ENCODE measurements at regions not wholly inside any gene's neighbourhood (a gene's known extent, or its start where the extent isn't known, plus 50 kb on each side); places are given as distances from the start of the nearest gene placed in this dataset.
A peak's percentile ranks its signal among the peaks of the same experiment; 100 is the strongest.

DNA sequence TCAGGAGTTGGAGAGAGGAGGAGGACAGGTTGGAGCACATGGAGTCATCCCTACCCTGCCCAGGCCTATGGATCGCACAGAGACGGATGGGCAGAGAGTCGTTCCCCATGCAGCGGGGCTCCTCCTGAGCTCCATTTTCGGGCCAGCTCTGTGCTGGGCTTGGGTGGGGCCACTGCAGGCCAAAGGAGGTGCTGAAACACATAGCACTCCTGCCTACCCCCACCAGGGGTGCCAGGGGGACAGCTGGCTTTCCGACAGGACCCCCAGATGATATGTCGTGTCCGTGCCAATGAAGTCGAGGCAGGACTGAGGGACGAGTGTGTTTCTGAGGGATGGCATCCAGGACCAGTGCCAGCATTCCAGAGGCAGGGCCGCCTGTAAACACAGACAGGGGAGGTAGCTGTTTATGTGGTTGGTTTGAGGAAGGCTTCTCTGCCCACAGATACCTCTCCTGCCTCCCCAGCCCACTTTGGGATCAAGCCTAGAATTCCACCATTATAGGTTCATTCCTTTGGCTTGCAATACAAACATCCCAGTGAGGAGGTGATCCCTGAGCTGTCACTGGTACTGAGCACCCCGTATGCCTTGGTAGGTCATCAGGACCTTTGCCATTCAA, 116.6 kb downstream of the GLI2 start:
- H3K4me1 ChIP-seq (replicated peaks in 1 of 2), result peaks cover 22 to 26% of the 10 kb centered on the region in 2 donors
- H3K4me3 ChIP-seq, result no peak overlapping the region
- ATAC-seq (replicated peaks in 6 of 8), result no peak
- in situ Hi-C loops (cut with MboI; ENCODE audit: low pct_unique_long_range_greater_than_20kb in 2 of 9, low sequenced_read_pairs in 9 of 9, unreplicated experiment in 9 of 9), result no loop called here
- WGBS, 10 experiments, result 90 to 100% (median 94%) methylated on average over 1 to 7 of the region's 12 CpGs; no CpG with 5 or more reads in 6 of the 10 experiments
- H3K27ac ChIP-seq, result no peak overlapping the region

DNA sequence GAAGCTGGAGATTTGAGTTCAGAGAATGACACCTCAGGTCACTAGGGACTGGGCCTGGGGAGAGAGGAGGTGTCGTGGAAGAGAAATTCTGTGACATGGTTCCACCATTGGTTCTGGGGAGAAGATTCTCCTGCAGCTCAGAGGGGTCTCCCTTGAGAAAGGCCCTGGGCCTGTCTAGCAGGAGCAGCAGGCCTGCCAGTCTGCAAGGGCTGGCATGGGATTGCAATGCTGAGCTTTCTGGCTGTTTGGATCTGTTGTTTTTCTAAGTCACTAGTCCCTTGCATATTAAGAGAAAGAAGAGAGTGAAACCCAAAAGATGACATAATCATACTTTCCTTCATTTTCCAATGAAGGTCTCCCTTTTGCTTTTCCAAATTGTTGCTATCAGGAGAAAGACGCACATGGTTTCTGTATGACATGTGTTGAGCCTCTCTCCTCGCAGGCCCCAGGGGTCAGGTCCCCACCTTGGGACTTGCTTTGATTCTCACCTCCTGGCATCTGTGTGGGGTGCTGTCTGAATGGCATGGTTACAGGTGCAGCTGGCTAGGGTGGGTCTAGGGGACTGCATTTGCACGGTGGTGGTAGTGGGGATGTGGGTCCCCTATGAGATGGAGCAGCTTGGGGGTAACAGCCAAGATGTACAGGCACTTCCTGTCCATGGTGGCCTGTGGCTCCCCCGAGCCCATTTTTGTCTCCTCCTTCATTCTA, 117.8 kb downstream of the GLI2 start:
- ATAC-seq (replicated peaks in 6 of 8), result no peak
- in situ Hi-C loops (cut with MboI; ENCODE audit: low pct_unique_long_range_greater_than_20kb in 2 of 9, low sequenced_read_pairs in 9 of 9, unreplicated experiment in 9 of 9), result no loop called here
- WGBS, 10 experiments, result 64 to 100% (median 100%) methylated on average over 1 to 4 of the region's 5 CpGs; no CpG with 5 or more reads in 3 of the 10 experiments

DNA sequence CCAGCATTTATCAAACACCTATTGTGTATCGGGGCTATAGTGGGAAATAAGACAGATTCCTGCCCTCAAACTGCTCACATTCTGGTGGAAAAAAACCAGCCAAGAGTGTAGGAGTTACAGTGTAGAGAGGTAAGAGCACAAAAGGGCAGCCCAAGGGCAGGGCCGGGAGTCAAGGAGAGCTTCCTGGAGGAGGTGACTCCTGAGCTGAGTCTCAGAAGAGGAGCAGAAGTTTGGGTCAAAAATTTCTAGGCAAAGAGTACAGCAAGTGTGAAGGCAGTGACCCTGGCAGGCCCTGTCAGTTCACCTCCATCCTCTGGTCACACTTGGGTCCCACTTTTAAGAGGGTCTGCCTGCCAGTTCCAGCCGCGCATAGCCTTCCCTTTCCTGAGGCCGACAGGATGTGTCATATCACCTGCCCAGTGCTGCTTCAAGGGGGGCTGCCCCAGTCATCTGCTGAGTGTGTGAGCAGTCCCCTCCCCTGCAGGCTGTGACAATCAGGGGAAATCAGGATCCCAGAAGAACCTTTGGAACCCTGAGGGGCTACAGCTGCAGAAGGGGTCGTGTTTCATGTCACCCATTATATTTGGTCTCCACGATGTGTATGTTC, 118.4 kb downstream of the GLI2 start:
- H3K4me3 ChIP-seq, result no peak overlapping the region
- ATAC-seq (replicated peaks in 6 of 8), result no peak
- WGBS, 10 experiments, result 20 to 100% (median 65%) methylated on average over 1 to 4 of the region's 7 CpGs; no CpG with 5 or more reads in 4 of the 10 experiments
- peaks cover 23 to 25% of the 10 kb centered on the region in 2 donors for H3K4me1 ChIP-seq (replicated peaks in 1 of 2)
- no peak overlapping the region for H3K27ac ChIP-seq
- in situ Hi-C loops (cut with MboI; ENCODE audit: low pct_unique_long_range_greater_than_20kb in 2 of 9, low sequenced_read_pairs in 9 of 9, unreplicated experiment in 9 of 9), result no loop called here

More for the DNA sequence above, 117.8 kb downstream of the GLI2 start:
- H3K4me3 ChIP-seq, result no peak overlapping the region
- H3K27ac ChIP-seq, result no peak overlapping the region
- H3K4me1 ChIP-seq (replicated peaks in 1 of 2), result peaks cover 16 to 18% of the 10 kb centered on the region in 2 donors

DNA sequence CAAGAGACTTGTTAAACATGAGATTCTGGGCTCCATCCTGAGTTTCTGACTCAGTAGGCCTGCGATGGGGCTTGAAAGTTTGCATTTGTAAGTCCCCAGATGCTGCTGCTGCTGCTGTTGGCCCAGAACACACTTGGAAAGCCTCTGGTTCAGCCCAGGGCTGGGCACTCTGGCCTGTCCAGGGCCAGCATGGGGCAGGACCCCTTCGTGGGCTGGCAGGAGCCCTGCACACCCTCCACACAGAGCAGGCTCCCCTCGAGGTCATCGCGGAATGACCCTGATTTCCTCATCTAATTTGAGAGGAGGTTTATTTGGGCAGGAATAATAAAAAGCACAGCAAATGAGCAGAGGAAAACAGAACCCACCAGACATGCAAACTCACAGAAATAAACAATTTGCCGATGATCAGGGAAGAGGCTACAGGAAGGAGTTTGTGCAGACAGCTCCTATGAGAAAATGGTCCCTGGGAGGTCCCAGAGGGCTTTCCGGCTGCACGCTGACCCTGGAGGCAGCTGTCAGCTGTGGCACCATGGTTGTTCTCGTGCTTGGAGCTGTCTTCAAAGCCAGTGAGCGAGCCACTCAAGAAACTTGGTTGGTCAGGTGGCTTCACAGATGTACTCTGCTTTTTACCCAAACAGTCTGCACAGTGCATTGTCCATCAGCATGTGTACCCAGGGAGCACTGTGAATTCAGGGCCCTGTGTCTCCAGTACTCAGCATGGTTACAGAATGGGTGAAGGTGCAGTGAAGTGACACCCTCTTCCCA, 119.3 kb downstream of the GLI2 start:
- no peak for ATAC-seq (replicated peaks in 6 of 8)
- in situ Hi-C loops (cut with MboI; ENCODE audit: low pct_unique_long_range_greater_than_20kb in 2 of 9, low sequenced_read_pairs in 9 of 9, unreplicated experiment in 9 of 9), result no loop called here

DNA sequence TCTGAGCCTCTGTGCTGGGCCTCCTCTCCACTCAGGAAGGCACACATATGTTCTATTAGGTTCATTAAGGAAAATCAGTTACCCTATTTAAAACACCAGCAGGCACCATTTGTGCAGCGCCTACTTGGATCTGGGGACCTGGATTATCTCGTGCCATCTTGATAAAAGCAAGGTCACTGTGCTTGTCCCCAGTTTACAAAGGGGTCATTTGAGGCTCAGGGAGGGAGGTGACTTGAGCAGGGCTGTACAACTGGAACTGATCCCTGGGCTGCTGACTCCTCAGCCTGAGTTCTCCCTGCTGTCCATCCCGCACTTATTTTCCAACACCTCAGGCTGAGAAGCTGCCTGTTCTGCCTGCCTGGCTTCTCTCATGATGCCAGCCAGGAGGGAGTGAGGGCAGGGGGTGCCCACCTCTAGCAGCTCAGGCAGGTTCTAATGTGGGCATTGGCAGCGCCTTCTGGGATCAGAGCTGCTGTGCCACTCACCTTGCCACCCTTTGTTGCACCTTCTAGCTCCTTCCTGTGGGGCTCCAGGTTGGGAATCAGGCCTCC, 120.3 kb downstream of the GLI2 start:
- Histone ChIP-seq H3K4me3 (no peak overlapping the region), H3K4me1 (replicated peaks in 1 of 2) (peaks cover 33 to 41% of the 10 kb centered on the region in 2 donors), H3K27ac (no peak overlapping the region)
- WGBS, 10 experiments, result 90 to 100% (median 100%) methylated on average over 1 to 3 of the region's 4 CpGs; no CpG with 5 or more reads in 6 of the 10 experiments
- in situ Hi-C loops (cut with MboI; ENCODE audit: low pct_unique_long_range_greater_than_20kb in 2 of 9, low sequenced_read_pairs in 9 of 9, unreplicated experiment in 9 of 9), result no loop called here
- ATAC-seq (replicated peaks in 6 of 8), result no peak

More for the DNA sequence above, 119.3 kb downstream of the GLI2 start:
- peak overlapping the region in 1 of 2 donors; percentile 23 for H3K27ac ChIP-seq
- H3K4me1 ChIP-seq (replicated peaks in 1 of 2), result peaks cover 31% of the 10 kb centered on the region in 2 donors
- H3K4me3 ChIP-seq, result no peak overlapping the region
- 20 to 100% (median 73%) methylated on average over 1 to 6 of the region's 10 CpGs; no CpG with 5 or more reads in 3 of the 10 experiments for WGBS, 10 experiments

DNA sequence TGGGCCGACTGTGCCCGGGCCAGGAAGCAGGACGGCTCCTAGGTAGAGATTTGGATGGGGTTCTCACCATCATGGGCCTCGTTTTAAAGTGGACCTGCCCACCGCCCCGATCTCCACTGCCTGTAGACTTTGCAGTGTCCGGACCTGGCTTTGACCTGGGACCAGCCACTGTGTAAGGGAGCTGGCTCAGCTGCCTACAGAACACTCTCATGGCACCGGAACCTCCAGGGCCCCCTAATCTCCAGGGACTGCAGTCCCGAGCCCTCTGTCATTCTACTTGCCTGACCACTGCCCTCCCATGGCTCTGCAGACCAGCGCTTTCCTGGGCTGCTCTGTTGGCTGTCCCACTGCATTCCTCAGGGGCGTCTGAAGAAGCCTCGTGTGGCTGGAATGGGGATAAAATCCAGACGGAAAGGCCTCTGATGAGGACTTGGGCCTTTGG, 120.8 kb downstream of the GLI2 start:
- 70 to 92% (median 82%) methylated on average over 3 to 8 of the region's 13 CpGs; no CpG with 5 or more reads in 5 of the 10 experiments for whole genome bisulfite sequencing, 10 experiments
- Histone ChIP-seq H3K27ac (no peak overlapping the region), H3K4me3 (no peak overlapping the region), H3K4me1 (replicated peaks in 1 of 2) (peaks cover 38 to 46% of the 10 kb centered on the region in 2 donors)
- peak in 4 of 8 experiments; percentile 31 to 85 (median 50) for ATAC-seq (replicated peaks in 6 of 8)
- in situ Hi-C loops (cut with MboI; ENCODE audit: low pct_unique_long_range_greater_than_20kb in 2 of 9, low sequenced_read_pairs in 9 of 9, unreplicated experiment in 9 of 9), result no loop called here

DNA sequence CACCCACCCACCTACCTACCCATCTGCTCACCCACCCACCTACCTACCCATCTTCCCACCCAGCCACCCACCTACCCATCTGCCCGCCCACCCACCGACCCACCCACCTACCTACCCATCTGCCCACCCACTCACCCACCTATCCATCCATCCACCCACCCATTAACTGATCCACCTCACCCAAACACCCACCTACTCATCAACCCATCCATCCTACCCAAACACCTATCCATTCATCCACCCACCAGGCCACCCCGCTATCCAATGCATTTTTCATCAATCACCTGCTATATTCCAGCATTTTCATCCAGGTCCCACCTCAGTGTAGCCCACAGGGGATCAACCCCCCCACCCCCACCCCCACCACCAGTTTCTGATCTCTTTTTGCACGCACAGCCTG, 121.8 kb downstream of the GLI2 start:
- Histone ChIP-seq H3K4me1 (replicated peaks in 1 of 2) (peaks cover 48 to 56% of the 10 kb centered on the region in 2 donors), H3K27ac (no peak overlapping the region), H3K4me3 (no peak overlapping the region)
- no peak for ATAC-seq (replicated peaks in 6 of 8)
- WGBS, 10 experiments, result no CpG with 5 or more reads among the region's 4 CpGs
- in situ Hi-C loops (cut with MboI; ENCODE audit: low pct_unique_long_range_greater_than_20kb in 2 of 9, low sequenced_read_pairs in 9 of 9, unreplicated experiment in 9 of 9), result no loop called here

DNA sequence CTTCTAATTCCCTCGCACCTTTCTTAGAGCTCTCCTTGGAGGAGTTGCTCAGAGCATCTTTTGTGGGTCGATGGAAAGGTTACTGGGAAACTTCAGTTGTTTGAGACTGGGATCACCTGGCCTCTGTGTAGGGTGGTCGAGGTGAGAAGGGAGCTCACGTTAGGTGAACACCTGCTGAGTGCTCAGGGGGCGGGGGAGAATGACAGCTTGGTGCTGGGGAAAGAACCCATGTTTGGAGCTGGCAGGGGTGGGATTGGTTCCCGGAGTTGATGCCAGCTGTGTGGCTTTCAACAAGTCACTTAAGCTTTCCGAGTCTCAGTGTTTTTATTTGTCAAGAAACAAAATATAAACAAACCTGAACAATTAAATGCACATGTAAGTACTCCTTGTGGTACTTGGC, 122.3 kb downstream of the GLI2 start:
- peaks cover 53 to 61% of the 10 kb centered on the region in 2 donors for H3K4me1 ChIP-seq (replicated peaks in 1 of 2)
- no peak for ATAC-seq (replicated peaks in 6 of 8)
- WGBS, 10 experiments, result 20 to 100% (median 90%) methylated on average over 1 to 5 of the region's 7 CpGs; no CpG with 5 or more reads in 5 of the 10 experiments
- H3K27ac ChIP-seq, result no peak overlapping the region
- H3K4me3 ChIP-seq, result no peak overlapping the region
- in situ Hi-C loops (cut with MboI; ENCODE audit: low pct_unique_long_range_greater_than_20kb in 2 of 9, low sequenced_read_pairs in 9 of 9, unreplicated experiment in 9 of 9), result no loop called here

DNA sequence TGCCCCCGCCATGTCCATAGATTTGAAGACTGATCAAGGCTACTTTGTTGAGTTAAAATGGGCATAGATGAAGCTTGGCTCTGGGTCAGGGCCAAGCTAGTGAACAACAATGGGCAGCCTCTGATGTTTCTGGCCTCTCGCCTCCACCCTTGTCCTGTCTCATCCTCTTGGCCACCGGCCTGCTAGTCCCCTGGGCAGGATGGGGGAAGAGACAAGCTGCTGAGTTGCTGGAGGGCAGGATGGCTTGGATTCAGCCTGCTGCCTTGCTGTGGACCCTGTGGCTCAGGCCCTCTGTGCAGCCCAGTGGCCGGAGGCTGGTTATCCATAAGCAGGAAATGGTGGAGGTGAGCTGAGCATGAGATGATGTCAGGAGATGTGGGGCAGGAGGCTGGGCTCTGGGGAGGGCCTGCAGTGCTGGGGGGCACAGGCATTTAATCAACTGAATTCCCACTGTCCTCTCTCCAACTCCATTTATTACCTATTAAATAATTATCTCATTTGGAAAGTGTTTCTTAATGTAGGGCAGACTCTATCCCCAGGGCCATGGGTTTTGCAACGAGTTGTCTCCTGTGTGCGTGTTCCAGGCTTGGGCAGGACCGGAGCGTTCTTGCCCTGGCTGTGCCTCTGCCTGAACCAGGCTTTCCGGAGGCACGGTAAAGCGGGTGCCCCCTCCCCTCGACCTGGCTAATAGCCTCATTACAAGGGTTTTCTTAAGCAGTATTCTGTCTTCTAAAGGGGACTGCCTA, 122.9 kb downstream of the GLI2 start:
- ATAC-seq (replicated peaks in 6 of 8), result peak in 3 of 8 experiments; percentile 13 to 20 (median 15)
- Histone ChIP-seq H3K4me3 (no peak overlapping the region), H3K4me1 (replicated peaks in 1 of 2) (peaks cover 59 to 67% of the 10 kb centered on the region in 2 donors), H3K27ac (peak overlapping the region in 1 of 2 donors; percentile 22)
- WGBS, 10 experiments, result 20 to 100% (median 80%) methylated on average over 1 to 10 of the region's 12 CpGs; no CpG with 5 or more reads in 2 of the 10 experiments
- in situ Hi-C loops (cut with MboI; ENCODE audit: low pct_unique_long_range_greater_than_20kb in 2 of 9, low sequenced_read_pairs in 9 of 9, unreplicated experiment in 9 of 9), result no loop called here

DNA sequence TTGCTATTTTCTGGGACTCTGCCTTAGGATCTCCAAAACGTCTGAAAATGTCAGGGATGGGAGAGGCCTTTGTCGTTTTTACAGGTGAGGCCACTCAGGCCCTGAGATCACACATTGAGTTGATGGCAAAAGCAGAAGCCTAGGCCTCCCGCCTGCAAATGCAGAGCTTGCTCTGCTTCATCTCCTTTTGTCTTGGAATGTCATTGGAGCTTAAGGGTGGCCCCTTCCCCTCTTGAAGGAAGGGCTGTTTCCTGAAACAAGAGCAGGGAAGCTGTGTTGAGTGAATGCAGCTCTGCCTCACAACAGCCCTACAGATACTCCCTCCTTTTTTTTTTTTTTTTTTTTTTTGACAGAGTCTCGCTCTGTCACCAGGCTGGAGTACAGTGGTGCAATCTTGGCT, 123.5 kb downstream of the GLI2 start:
- peak overlapping the region in 1 of 2 donors; percentile 22 for H3K27ac ChIP-seq
- in situ Hi-C loops (cut with MboI; ENCODE audit: low pct_unique_long_range_greater_than_20kb in 2 of 9, low sequenced_read_pairs in 9 of 9, unreplicated experiment in 9 of 9), result no loop called here
- 0 to 83% (median 70%) methylated on average over 1 to 3 of the region's 4 CpGs; no CpG with 5 or more reads in 4 of the 10 experiments for WGBS, 10 experiments
- H3K4me1 ChIP-seq (replicated peaks in 1 of 2), result peaks cover 64 to 72% of the 10 kb centered on the region in 2 donors
- ATAC-seq (replicated peaks in 6 of 8), result peak in 5 of 8 experiments; percentile 10 to 25 (median 14)
- no peak overlapping the region for H3K4me3 ChIP-seq

DNA sequence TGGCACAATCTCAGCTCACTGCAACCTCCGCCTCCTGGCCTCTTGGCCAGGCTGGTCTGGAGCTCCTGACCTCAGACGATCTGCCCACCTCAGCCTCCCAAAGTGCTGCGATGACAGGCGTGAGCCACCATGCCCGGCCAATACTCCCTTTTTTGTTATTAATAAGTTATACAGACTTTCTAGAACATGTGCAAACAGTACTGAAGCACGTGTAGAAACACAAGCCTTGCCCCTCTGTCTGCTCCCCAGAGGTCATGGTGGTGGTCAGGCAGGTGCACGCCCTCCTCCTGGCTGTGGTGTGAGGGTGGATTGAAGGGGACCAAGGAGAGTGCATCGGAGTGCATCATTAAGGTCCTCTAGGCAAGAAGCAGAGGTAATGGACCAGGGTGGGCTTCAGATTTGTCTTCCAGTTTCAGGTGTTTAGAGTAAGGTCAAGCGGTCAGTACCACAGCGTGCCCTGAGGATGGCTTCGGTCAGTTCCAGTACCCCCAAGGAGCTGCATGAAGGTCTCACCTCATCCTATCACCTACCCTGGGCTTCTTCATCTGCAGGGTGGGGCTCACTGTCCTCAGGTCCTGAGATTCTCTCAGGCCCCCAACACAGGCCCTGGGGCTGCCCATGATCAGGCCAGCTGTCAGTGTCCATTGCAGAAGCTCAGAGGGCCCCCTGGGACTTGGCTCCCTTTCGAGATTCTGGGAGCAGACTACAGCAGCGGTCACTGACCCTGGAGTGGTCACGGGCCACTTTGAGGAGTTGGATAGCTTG, 124.3 kb downstream of the GLI2 start:
- H3K27ac ChIP-seq, result peak overlapping the region in 1 of 2 donors; percentile 17
- in situ Hi-C loops (cut with MboI; ENCODE audit: low pct_unique_long_range_greater_than_20kb in 2 of 9, low sequenced_read_pairs in 9 of 9, unreplicated experiment in 9 of 9), result no loop called here
- peaks cover 61 to 72% of the 10 kb centered on the region in 2 donors for H3K4me1 ChIP-seq (replicated peaks in 1 of 2)
- 80 to 100% (median 97%) methylated on average over 1 to 7 of the region's 14 CpGs; no CpG with 5 or more reads in 3 of the 10 experiments for WGBS, 10 experiments
- no peak for ATAC-seq (replicated peaks in 6 of 8)
- H3K4me3 ChIP-seq, result no peak overlapping the region

Data from motor neuron (in vitro differentiated cells).